WTC11 (cell line): ENCODE measurements at regions not wholly inside any gene's neighbourhood (a gene's known extent, or its start where the extent isn't known, plus 50 kb on each side); places are given as distances from the start of the nearest gene placed in this dataset.

Experiments used
- ATAC-seq: fragments of 200-7000 bp; cut with Tn5 transposase; 2 replicates; pipeline ENCODE4 v1.10.0; 2021; ENCODE audit warnings: mild to moderate bottlenecking, moderate library complexity
- CTCF ChIA-PET: fragments of 300-600 bp; sonication (Branson Sonifier 250); formaldehyde crosslinking; loops from one replicate; lab custom pipeline; 2021; ENCODE audit warnings: antibody characterized with exemption; lab: Charles Lee
- POLR2A ChIA-PET: fragments of 350-600 bp; sonication (Branson Sonifier 250); formaldehyde crosslinking; loops from one replicate; lab custom pipeline; 2021; ENCODE audit warnings: antibody characterized with exemption; lab: Charles Lee
- DNase-seq: peaks from one replicate; pipeline ENCODE4 v3.0.0; 2021; ENCODE audit warnings: low spot score
- H3K27ac Mint-ChIP-seq: 2 replicates; pipeline ENCODE4 v1.8.0; 2021; ENCODE audit warnings: mixed read lengths
- H3K27me3 Mint-ChIP-seq: 2 replicates; pipeline ENCODE4 v1.8.0; 2021; ENCODE audit warnings: low read depth, mild to moderate bottlenecking, moderate library complexity, mixed read lengths
- H3K36me3 Mint-ChIP-seq: 2 replicates; pipeline ENCODE4 v1.8.0; 2021; ENCODE audit warnings: mixed read lengths
- H3K4me1 Mint-ChIP-seq: 2 replicates; pipeline ENCODE4 v1.8.0; 2022; ENCODE audit warnings: mixed read lengths
- H3K4me3 Mint-ChIP-seq: 2 replicates; pipeline ENCODE4 v1.8.0; 2021; ENCODE audit warnings: mild to moderate bottlenecking, moderate library complexity, mixed read lengths
- H3K9me3 Mint-ChIP-seq: 2 replicates; pipeline ENCODE4 v1.8.0; 2021; ENCODE audit warnings: mixed read lengths
- AR ChIP-seq: fragments of 250-450 bp; sonication (Bioruptor Pico); IDR thresholded peaks from 2 replicates; pipeline ENCODE4 v1.9.0; 2021; ENCODE audit warnings: mild to moderate bottlenecking
- ARID4B ChIP-seq: sonication (generic); formaldehyde crosslinking; IDR thresholded peaks from 2 replicates; pipeline ENCODE4 v1.8.0; 2023; ENCODE audit warnings: missing genetic modification reagents, mild to moderate bottlenecking, borderline replicate concordance
- MLX ChIP-seq: sonication (generic); formaldehyde crosslinking; IDR thresholded peaks from 2 replicates; pipeline ENCODE4 v1.8.1; 2023; ENCODE audit warnings: mild to moderate bottlenecking, missing genetic modification reagents, moderate library complexity
- MYBL2 ChIP-seq: sonication (generic); formaldehyde crosslinking; IDR thresholded peaks from 2 replicates; pipeline ENCODE4 v1.8.1; 2023; ENCODE audit warnings: mild to moderate bottlenecking, moderate library complexity, missing genetic modification reagents
- NR1H2 ChIP-seq: sonication (generic); formaldehyde crosslinking; IDR thresholded peaks from 2 replicates; pipeline ENCODE4 v1.9.0; 2021; ENCODE audit warnings: mild to moderate bottlenecking, moderate library complexity, missing genetic modification reagents
- RORB ChIP-seq: fragments of 250-450 bp; sonication (Bioruptor Pico); IDR thresholded peaks from 2 replicates; pipeline ENCODE4 v1.9.0; 2021; ENCODE audit warnings: mild to moderate bottlenecking
- TF ChIP-seq, protein P1 (sequence below): sonication (generic); formaldehyde crosslinking; IDR thresholded peaks from 2 replicates; pipeline ENCODE4 v1.8.1; 2023; ENCODE audit warnings: mild to moderate bottlenecking, missing genetic modification reagents
- TF ChIP-seq, protein P2 (sequence below): sonication (generic); formaldehyde crosslinking; IDR thresholded peaks from 2 replicates; pipeline ENCODE4 v1.8.1; 2023; ENCODE audit warnings: mild to moderate bottlenecking, moderate library complexity, missing genetic modification reagents
- TF ChIP-seq, protein P3 (sequence below): sonication (generic); formaldehyde crosslinking; conservative IDR thresholded peaks from 2 replicates; pipeline ENCODE4 v1.8.1; 2023; ENCODE audit warnings: mild to moderate bottlenecking, low read depth, missing genetic modification reagents, moderate library complexity
- TF ChIP-seq, protein P4 (sequence below): sonication (generic); formaldehyde crosslinking; IDR thresholded peaks from 2 replicates; pipeline ENCODE4 v1.8.1; 2022; ENCODE audit warnings: mild to moderate bottlenecking, missing genetic modification reagents, moderate library complexity, borderline replicate concordance

DNA sequence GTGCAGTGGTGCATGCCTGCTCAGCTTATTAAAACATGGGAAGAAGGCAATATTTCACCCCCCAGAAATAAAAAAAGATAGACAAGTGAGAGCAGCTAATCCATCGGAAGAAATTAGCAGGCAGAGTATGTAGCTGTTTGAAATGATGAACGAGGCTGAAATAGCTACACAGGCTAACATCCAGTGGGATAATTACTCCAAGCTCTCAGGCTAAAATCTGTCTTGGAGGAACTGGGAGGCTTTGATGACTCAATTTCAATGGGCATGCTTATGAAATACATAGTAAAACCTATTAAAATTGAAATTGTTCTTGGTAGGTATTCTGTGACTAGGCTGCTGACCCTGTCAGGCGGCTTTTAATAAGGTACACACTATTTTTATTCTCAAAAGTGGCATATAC, 84.1 kb upstream of the RRP15 start (continued):
- no peak for TF ChIP-seq MYBL2 (CRISPR knock-in tag)

DNA sequence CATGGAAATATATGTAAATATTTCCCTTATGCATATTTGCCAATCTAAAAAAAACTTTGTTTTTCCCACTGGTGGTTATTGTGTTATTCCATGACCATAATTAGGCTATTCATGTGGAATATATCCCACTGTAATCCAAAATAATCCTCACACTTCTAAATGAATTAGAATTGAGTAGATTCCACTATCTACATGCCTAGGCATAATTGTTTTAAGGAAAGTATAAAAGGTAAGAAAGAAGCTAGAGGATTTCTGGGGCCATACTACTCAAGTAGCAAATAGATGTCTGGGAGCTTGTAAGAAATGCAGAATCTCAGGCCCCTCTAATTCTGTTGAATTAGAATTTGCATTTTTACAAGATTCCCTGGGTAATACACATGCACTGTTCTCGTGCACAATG, 83.5 kb upstream of the RRP15 start:
- no peaks in the 10 kb centered on the region for H3K27me3 Mint-ChIP-seq
- ChIA-PET CTCF (no interaction called here), POLR2A (no interaction called here)
- no peak overlapping the region for H3K27ac Mint-ChIP-seq
- H3K4me1 Mint-ChIP-seq: peaks cover 8% of the 10 kb centered on the region
- H3K36me3 Mint-ChIP-seq: no peaks in the 10 kb centered on the region
- no peak for TF ChIP-seq ARID4B
- TF ChIP-seq MLX (CRISPR knock-in tag): no peak
- no peak for TF ChIP-seq NR1H2 (CRISPR knock-in tag)
- TF ChIP-seq RORB (CRISPR knock-in tag): no peak
- TF ChIP-seq, protein P1, sequence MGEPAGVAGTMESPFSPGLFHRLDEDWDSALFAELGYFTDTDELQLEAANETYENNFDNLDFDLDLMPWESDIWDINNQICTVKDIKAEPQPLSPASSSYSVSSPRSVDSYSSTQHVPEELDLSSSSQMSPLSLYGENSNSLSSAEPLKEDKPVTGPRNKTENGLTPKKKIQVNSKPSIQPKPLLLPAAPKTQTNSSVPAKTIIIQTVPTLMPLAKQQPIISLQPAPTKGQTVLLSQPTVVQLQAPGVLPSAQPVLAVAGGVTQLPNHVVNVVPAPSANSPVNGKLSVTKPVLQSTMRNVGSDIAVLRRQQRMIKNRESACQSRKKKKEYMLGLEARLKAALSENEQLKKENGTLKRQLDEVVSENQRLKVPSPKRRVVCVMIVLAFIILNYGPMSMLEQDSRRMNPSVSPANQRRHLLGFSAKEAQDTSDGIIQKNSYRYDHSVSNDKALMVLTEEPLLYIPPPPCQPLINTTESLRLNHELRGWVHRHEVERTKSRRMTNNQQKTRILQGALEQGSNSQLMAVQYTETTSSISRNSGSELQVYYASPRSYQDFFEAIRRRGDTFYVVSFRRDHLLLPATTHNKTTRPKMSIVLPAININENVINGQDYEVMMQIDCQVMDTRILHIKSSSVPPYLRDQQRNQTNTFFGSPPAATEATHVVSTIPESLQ (CRISPR knock-in tag): no peak
- TF ChIP-seq, protein P2, sequence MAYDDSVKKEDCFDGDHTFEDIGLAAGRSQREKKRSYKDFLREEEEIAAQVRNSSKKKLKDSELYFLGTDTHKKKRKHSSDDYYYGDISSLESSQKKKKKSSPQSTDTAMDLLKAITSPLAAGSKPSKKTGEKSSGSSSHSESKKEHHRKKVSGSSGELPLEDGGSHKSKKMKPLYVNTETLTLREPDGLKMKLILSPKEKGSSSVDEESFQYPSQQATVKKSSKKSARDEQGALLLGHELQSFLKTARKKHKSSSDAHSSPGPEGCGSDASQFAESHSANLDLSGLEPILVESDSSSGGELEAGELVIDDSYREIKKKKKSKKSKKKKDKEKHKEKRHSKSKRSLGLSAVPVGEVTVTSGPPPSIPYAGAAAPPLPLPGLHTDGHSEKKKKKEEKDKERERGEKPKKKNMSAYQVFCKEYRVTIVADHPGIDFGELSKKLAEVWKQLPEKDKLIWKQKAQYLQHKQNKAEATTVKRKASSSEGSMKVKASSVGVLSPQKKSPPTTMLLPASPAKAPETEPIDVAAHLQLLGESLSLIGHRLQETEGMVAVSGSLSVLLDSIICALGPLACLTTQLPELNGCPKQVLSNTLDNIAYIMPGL (CRISPR knock-in tag): no peak
- TF ChIP-seq, protein P3, sequence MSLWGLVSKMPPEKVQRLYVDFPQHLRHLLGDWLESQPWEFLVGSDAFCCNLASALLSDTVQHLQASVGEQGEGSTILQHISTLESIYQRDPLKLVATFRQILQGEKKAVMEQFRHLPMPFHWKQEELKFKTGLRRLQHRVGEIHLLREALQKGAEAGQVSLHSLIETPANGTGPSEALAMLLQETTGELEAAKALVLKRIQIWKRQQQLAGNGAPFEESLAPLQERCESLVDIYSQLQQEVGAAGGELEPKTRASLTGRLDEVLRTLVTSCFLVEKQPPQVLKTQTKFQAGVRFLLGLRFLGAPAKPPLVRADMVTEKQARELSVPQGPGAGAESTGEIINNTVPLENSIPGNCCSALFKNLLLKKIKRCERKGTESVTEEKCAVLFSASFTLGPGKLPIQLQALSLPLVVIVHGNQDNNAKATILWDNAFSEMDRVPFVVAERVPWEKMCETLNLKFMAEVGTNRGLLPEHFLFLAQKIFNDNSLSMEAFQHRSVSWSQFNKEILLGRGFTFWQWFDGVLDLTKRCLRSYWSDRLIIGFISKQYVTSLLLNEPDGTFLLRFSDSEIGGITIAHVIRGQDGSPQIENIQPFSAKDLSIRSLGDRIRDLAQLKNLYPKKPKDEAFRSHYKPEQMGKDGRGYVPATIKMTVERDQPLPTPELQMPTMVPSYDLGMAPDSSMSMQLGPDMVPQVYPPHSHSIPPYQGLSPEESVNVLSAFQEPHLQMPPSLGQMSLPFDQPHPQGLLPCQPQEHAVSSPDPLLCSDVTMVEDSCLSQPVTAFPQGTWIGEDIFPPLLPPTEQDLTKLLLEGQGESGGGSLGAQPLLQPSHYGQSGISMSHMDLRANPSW (CRISPR knock-in tag): no peak
- TF ChIP-seq AR (CRISPR knock-in tag): no peak
- TF ChIP-seq, protein P4, sequence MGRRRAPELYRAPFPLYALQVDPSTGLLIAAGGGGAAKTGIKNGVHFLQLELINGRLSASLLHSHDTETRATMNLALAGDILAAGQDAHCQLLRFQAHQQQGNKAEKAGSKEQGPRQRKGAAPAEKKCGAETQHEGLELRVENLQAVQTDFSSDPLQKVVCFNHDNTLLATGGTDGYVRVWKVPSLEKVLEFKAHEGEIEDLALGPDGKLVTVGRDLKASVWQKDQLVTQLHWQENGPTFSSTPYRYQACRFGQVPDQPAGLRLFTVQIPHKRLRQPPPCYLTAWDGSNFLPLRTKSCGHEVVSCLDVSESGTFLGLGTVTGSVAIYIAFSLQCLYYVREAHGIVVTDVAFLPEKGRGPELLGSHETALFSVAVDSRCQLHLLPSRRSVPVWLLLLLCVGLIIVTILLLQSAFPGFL: no peak
- H3K4me3 Mint-ChIP-seq: no peak overlapping the region
- H3K9me3 Mint-ChIP-seq: no peaks in the 10 kb centered on the region
- DNase-seq: no peak
- ATAC-seq: no peak
